SU-DHL-6 (cell line): ENCODE measurements at regions not wholly inside any gene's neighbourhood (a gene's known extent, or its start where the extent isn't known, plus 50 kb on each side); places are given as distances from the start of the nearest gene placed in this dataset.

Source experiments
- H2AFZ ChIP-seq: fragments of 200-600 bp; sonication (generic); 2 replicates; pipeline ENCODE4 v1.6.1; 2014; ENCODE audit warnings: low read depth, mild to moderate bottlenecking, moderate library complexity, mixed read lengths, antibody characterized with exemption, low read length; ENCODE audit not compliant: severe bottlenecking
- H3F3A ChIP-seq: fragments of 200-600 bp; shearing (Covaris generic); 2 replicates; pipeline ENCODE4 v1.6.0; 2016; ENCODE audit warnings: antibody characterized with exemption, mild to moderate bottlenecking; ENCODE audit not compliant: insufficient read depth
- H3K27ac ChIP-seq: fragments of 200-600 bp; sonication (generic); 2 replicates; pipeline ENCODE4 v1.5.1; 2016; ENCODE audit warnings: low read depth, mild to moderate bottlenecking, low read length, moderate library complexity, mixed read lengths
- H3K27me3 ChIP-seq: fragments of 200-600 bp; sonication (generic), shearing (Covaris generic); 2 replicates; pipeline ENCODE4 v1.6.0; 2014; ENCODE audit warnings: mild to moderate bottlenecking, low read length
- H3K36me3 ChIP-seq: fragments of 200-600 bp; sonication (generic); 2 replicates; pipeline ENCODE4 v1.6.1; 2014; ENCODE audit warnings: mild to moderate bottlenecking, low read length, mixed read lengths
- H3K4me2 ChIP-seq: fragments of 300-600, 200-600 bp; shearing (Covaris generic), sonication (generic); 2 replicates; pipeline ENCODE4 v1.6.0; 2014; ENCODE audit warnings: low read length, low read depth, mild to moderate bottlenecking; ENCODE audit not compliant: poor library complexity, severe bottlenecking
- H3K4me3 ChIP-seq: fragments of 200-600 bp; sonication (generic); 2 replicates; pipeline ENCODE4 v1.5.1; 2014; ENCODE audit warnings: antibody characterized with exemption, low read length, mild to moderate bottlenecking, mixed read lengths; ENCODE audit not compliant: insufficient read depth, poor library complexity, severe bottlenecking
- H3K79me2 ChIP-seq: fragments of 200-600 bp; sonication (generic); 2 replicates; pipeline ENCODE4 v1.6.1; 2014; ENCODE audit warnings: mild to moderate bottlenecking, low read length, moderate library complexity; ENCODE audit not compliant: insufficient read depth
- H3K9ac ChIP-seq: fragments of 200-600 bp; sonication (generic); 2 replicates; pipeline ENCODE4 v1.7.0; 2014; ENCODE audit warnings: mild to moderate bottlenecking, low read length
- H3K9me2 ChIP-seq: fragments of 200-600 bp; sonication (generic); replicated peaks from 2 replicates; pipeline ENCODE4 v1.6.1; 2014; ENCODE audit warnings: low read length; ENCODE audit not compliant: insufficient read depth
- H3K9me3 ChIP-seq: fragments of 200-600 bp; sonication (generic); 2 replicates; pipeline ENCODE4 v1.6.1; 2014; ENCODE audit warnings: low read length, mixed read lengths; ENCODE audit not compliant: insufficient read depth
- H4K20me1 ChIP-seq: fragments of 200-600 bp; sonication (generic); 2 replicates; pipeline ENCODE4 v1.6.1; 2014; ENCODE audit warnings: low read depth, mild to moderate bottlenecking, antibody characterized with exemption, low read length, moderate library complexity, mixed read lengths
- EZH2phosphoT487 ChIP-seq: fragments of 200-600 bp; sonication (generic), shearing (Covaris generic); conservative IDR thresholded peaks from 2 replicates; pipeline ENCODE4 v1.6.1; 2018; ENCODE audit warnings: mild to moderate bottlenecking, antibody characterized with exemption, low read length, moderate library complexity, mixed read lengths
- TF ChIP-seq, protein P1 (sequence below): fragments of 200-600 bp; sonication (generic); IDR thresholded peaks from one replicate; pipeline ENCODE4 v1.5.1; 2017; ENCODE audit warnings: antibody characterized with exemption, mild to moderate bottlenecking, low read length, moderate library complexity; ENCODE audit not compliant: insufficient read depth, poor library complexity, severe bottlenecking

DNA sequence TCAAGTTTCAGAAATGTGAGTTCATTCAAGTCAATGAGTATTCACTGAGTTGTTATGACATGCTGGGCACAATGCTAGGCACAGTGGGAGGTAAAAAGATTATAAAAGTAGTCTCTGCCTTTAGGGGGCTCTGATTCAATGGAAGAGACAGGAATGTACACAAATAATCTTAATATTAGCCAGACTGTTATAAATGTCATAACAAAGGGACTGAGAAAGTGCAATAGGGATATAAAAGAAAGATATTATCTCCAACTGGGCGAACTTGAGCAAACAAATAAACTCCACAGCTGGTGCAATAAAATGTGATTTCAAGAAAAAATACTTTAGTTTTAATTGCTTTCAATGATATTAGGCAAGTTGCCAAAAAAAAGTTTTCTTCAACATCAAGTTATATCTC, 755.2 kb downstream of the BRINP1 start:
- Histone ChIP-seq H3K9me3 (no peaks in the 10 kb centered on the region), H3K27ac (no peak overlapping the region), H3K36me3 (no peaks in the 10 kb centered on the region), H3K79me2 (no peaks in the 10 kb centered on the region), H3K4me3 (no peak overlapping the region), H3K9ac (no peak overlapping the region), H3K9me2 (no peaks in the 10 kb centered on the region; the same call in 1 of the 2 replicates), H4K20me1 (no peaks in the 10 kb centered on the region), H3K27me3 (no peaks in the 10 kb centered on the region), H2AFZ (no peak overlapping the region), H3K4me2 (no peak overlapping the region), H3F3A (no peaks in the 10 kb centered on the region)
- TF ChIP-seq EZH2phosphoT487, result no peak
- TF ChIP-seq, protein P1, sequence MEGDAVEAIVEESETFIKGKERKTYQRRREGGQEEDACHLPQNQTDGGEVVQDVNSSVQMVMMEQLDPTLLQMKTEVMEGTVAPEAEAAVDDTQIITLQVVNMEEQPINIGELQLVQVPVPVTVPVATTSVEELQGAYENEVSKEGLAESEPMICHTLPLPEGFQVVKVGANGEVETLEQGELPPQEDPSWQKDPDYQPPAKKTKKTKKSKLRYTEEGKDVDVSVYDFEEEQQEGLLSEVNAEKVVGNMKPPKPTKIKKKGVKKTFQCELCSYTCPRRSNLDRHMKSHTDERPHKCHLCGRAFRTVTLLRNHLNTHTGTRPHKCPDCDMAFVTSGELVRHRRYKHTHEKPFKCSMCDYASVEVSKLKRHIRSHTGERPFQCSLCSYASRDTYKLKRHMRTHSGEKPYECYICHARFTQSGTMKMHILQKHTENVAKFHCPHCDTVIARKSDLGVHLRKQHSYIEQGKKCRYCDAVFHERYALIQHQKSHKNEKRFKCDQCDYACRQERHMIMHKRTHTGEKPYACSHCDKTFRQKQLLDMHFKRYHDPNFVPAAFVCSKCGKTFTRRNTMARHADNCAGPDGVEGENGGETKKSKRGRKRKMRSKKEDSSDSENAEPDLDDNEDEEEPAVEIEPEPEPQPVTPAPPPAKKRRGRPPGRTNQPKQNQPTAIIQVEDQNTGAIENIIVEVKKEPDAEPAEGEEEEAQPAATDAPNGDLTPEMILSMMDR, result no peak

DNA sequence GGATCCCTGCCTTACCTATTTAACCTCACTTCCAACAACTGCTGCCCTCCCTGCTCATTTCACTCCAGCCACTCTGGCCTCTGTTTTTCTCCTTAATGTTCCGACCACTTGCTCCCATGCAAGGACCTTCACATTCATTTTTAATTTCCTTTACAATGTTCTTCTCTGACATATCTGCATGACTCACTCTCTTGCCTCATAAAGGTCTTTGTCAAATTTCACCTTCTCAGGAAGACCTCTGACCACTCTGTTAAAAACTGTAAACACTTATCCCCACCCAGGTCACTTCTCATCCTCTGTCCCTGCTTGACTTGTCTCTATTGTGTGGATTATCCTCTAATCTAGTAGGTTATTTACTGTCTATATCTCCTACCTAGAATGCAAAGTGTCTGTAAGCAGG, 751.2 kb downstream of the BRINP1 start:
- Histone ChIP-seq H3K36me3 (no peaks in the 10 kb centered on the region), H3K9me3 (no peaks in the 10 kb centered on the region), H3K9me2 (no peaks in the 10 kb centered on the region; the same call in 1 of the 2 replicates), H3K4me2 (no peak overlapping the region), H3K79me2 (no peaks in the 10 kb centered on the region), H3K27ac (no peak overlapping the region), H3K27me3 (no peaks in the 10 kb centered on the region), H2AFZ (no peak overlapping the region), H3K4me3 (no peak overlapping the region), H3K9ac (no peak overlapping the region), H4K20me1 (no peaks in the 10 kb centered on the region), H3F3A (no peaks in the 10 kb centered on the region)
- TF ChIP-seq, protein P1, result no peak
- TF ChIP-seq EZH2phosphoT487, result no peak

DNA sequence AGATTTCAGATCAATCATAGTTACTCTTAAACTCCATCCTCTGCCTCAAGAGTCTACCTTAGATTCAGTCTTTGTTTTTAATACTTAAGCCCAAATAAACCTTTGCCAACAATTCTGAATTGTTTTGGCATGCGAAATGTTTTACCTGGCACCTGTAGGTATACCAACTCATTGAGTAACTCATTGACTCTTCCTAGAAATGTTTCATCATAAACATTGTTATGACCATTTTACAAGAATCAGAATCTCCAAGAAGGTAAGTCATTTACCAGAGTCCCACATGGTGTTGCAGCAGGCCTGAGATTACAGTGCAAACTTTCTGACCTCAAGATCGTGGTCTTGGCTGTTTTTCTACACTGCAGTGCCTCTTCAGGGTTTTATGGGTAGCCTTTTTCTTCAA, 750.4 kb downstream of the BRINP1 start:
- Histone ChIP-seq H3K27ac (no peak overlapping the region), H3K9me3 (no peaks in the 10 kb centered on the region), H3K4me2 (no peak overlapping the region), H3K36me3 (no peaks in the 10 kb centered on the region), H4K20me1 (no peaks in the 10 kb centered on the region), H2AFZ (no peak overlapping the region), H3K27me3 (no peaks in the 10 kb centered on the region), H3K4me3 (no peak overlapping the region), H3K9ac (no peak overlapping the region), H3K79me2 (no peaks in the 10 kb centered on the region), H3F3A (no peaks in the 10 kb centered on the region), H3K9me2 (no peaks in the 10 kb centered on the region; the same call in 1 of the 2 replicates)
- TF ChIP-seq, protein P1, result no peak
